K562 (cell line): ENCODE measurements at regions not wholly inside any gene's neighbourhood (a gene's known extent, or its start where the extent isn't known, plus 50 kb on each side); places are given as distances from the start of the nearest gene placed in this dataset.

Source experiments
- ATAC-seq: fragments of 200-7000 bp; cut with Tn5 transposase; 3 replicates; pipeline ENCODE4 v1.9.1; 2020; ENCODE audit warnings: moderate library complexity
- BruUV-seq: library from RNA; stranded (reverse); fragments of 400-500 nt; replicated peaks from 2 replicates; lab custom pipeline; 2021; lab: Mats Ljungman, UMichigan
- CTCF ChIA-PET: fragments of 300-600 bp; formaldehyde crosslinking; extraction: SDS; loops from one replicate; lab custom pipeline; 2021; ENCODE audit warnings: low intra/inter-chr PET ratio; lab: Yijun Ruan, JAX
- POLR2A ChIA-PET: fragments of 300-600, 350-650 bp; sonication (Branson Sonifier 250); formaldehyde crosslinking; extraction: SDS; loops from one replicate; lab custom pipeline; 2021; ENCODE audit warnings: antibody characterized with exemption, inconsistent platforms; lab: Yijun Ruan, JAX
- DNase-seq, 4 experiments: peaks; one replicate each; pipeline versions ENCODE4 v3.0.0 to v3.0.0-alpha.2; 2011 to 2018; ENCODE audit warnings: low spot score in 3 of 4, mixed read lengths in 3 of 4; ENCODE audit errors: extremely low read depth in 1 of 4
- FAIRE-seq: peaks from 2 replicates; lab custom pipeline; 2011; peaks lifted over from hg19 to GRCh38; lab: Jason Lieb, UNC
- H2AFZ ChIP-seq: 2 replicates; pipeline ENCODE4 v1.6.0; 2011; ENCODE audit warnings: low read depth, low read length, control low read depth, inconsistent platforms
- H3K27ac ChIP-seq: fragments of 200-600 bp; 3 replicates; pipeline ENCODE4 v1.8.0; 2011; ENCODE audit warnings: low read depth, mild to moderate bottlenecking, control low read depth, inconsistent platforms, low read length, moderate library complexity, mixed read lengths; ENCODE audit errors: extremely low read depth
- H3K27me3 ChIP-seq, 2 experiments: fragments of 300-600 bp in 1 of 2; 2 replicates in 1 of 2; 3 replicates in 1 of 2; pipeline versions ENCODE4 v1.6.0 to v1.8.0; 2011; ENCODE audit warnings: inconsistent platforms in 2 of 2, low read length in 2 of 2, mild to moderate bottlenecking in 1 of 2, mixed read lengths in 1 of 2, moderate library complexity in 1 of 2; ENCODE audit not compliant: control insufficient read depth in 2 of 2, insufficient read depth in 2 of 2
- H3K36me3 ChIP-seq: fragments of 300-600 bp; 3 replicates; pipeline ENCODE4 v1.8.0; 2011; ENCODE audit warnings: mild to moderate bottlenecking, low read length, inconsistent platforms; ENCODE audit not compliant: control insufficient read depth, insufficient read depth
- H3K4me1 ChIP-seq, 2 experiments: fragments of 200-600 bp in 1 of 2; replicated peaks in 1 of 2; 2 replicates in 1 of 2; 3 replicates in 1 of 2; pipeline versions ENCODE4 v1.5.1 to v1.8.0; 2011; ENCODE audit warnings: inconsistent platforms in 2 of 2, low read length in 2 of 2, mild to moderate bottlenecking in 1 of 2, mixed read lengths in 1 of 2, moderate library complexity in 1 of 2; ENCODE audit not compliant: control insufficient read depth in 2 of 2, insufficient read depth in 2 of 2
- H3K4me2 ChIP-seq: 2 replicates; pipeline ENCODE4 v1.6.1; 2011; ENCODE audit warnings: low read length, control low read depth, inconsistent platforms, mixed read lengths; ENCODE audit not compliant: insufficient read depth
- H3K4me3 ChIP-seq: fragments of 200-600 bp; sonication (generic), shearing (Covaris generic); 2 replicates; pipeline ENCODE4 v1.5.1; 2016; ENCODE audit warnings: control low read depth, inconsistent platforms
- H3K79me2 ChIP-seq: fragments of 200-600 bp; 3 replicates; pipeline ENCODE4 v1.8.0; 2011; ENCODE audit warnings: low read length, inconsistent platforms; ENCODE audit not compliant: control insufficient read depth, insufficient read depth
- H3K9ac ChIP-seq, 2 experiments: 2 replicates each; pipeline versions ENCODE4 v1.6.0 to v1.6.1; 2011; ENCODE audit warnings: low read depth in 2 of 2, low read length in 2 of 2, control low read depth in 1 of 2, inconsistent platforms in 1 of 2, mild to moderate bottlenecking in 1 of 2, mixed read lengths in 1 of 2; ENCODE audit not compliant: insufficient read depth in 1 of 2
- H3K9me1 ChIP-seq: one replicate; pipeline ENCODE4 v1.6.0; 2011; ENCODE audit warnings: inconsistent platforms, mild to moderate bottlenecking, low read length, moderate library complexity; ENCODE audit not compliant: control insufficient read depth, insufficient read depth
- H3K9me3 ChIP-seq: replicated peaks from 2 replicates; pipeline ENCODE4 v1.5.1; 2011; ENCODE audit warnings: low read depth, low read length, inconsistent platforms; ENCODE audit not compliant: control insufficient read depth, insufficient read depth
- H4K20me1 ChIP-seq: replicated peaks from 2 replicates; pipeline ENCODE4 v1.6.1; 2011; ENCODE audit warnings: low read length, inconsistent platforms, mixed read lengths; ENCODE audit not compliant: control insufficient read depth, insufficient read depth
- ARID3A ChIP-seq: IDR thresholded peaks from 2 replicates; pipeline ENCODE4 v1.6.1; 2012; ENCODE audit warnings: low read depth, low read length, improper control_type of control experiment, borderline replicate concordance
- BRF1 ChIP-seq: IDR thresholded peaks from 3 replicates; pipeline ENCODE4 v1.6.1; 2011; ENCODE audit warnings: borderline replicate concordance, mild to moderate bottlenecking; ENCODE audit not compliant: insufficient read length; ENCODE audit errors: extremely low read depth
- CHAMP1 ChIP-seq: fragments of 450-650 bp; IDR thresholded peaks from 2 replicates; pipeline ENCODE4 v1.6.1; 2016; ENCODE audit warnings: mild to moderate bottlenecking
- ETV6 ChIP-seq, 3 experiments: fragments of 150-350 bp in 1 of 3; sonication (generic) in 1 of 3; formaldehyde crosslinking in 1 of 3; IDR thresholded peaks; 2 replicates each; pipeline versions ENCODE4 v1.6.1 to v1.8.0; 2014 to 2022; ENCODE audit warnings: borderline replicate concordance in 2 of 3, low read depth in 2 of 3, antibody characterized with exemption in 1 of 3, low read length in 1 of 3, mild to moderate bottlenecking in 1 of 3, missing genetic modification reagents in 1 of 3
- MNT ChIP-seq, 2 experiments: fragments of 450-650 bp; conservative IDR thresholded peaks; 2 replicates each; pipeline ENCODE4 v1.6.1; 2017; ENCODE audit warnings: mild to moderate bottlenecking in 2 of 2, moderate library complexity in 2 of 2
- NFXL1 ChIP-seq: fragments of 450-650 bp; formaldehyde crosslinking; IDR thresholded peaks from 2 replicates; pipeline ENCODE4 v1.4.0; 2021; ENCODE audit warnings: mild to moderate bottlenecking
- SFPQ ChIP-seq: fragments of 200-400 bp; formaldehyde crosslinking; IDR thresholded peaks from 2 replicates; pipeline ENCODE4 v1.6.1; 2017; ENCODE audit warnings: mild to moderate bottlenecking, low read depth, low read length, moderate library complexity
- XRCC4 ChIP-seq: IDR thresholded peaks from one replicate; pipeline ENCODE4 v1.6.1; 2011; ENCODE audit not compliant: insufficient read depth, insufficient read length; ENCODE audit errors: extremely low read depth
- ZBTB26 ChIP-seq: fragments of 450-650 bp; formaldehyde crosslinking; IDR thresholded peaks from 2 replicates; pipeline ENCODE4 v1.4.0; 2022; ENCODE audit warnings: missing genetic modification characterization
- ZNF140 ChIP-seq: fragments of 250-450 bp; sonication (Bioruptor Pico); IDR thresholded peaks from 2 replicates; pipeline ENCODE4 v1.8.0; 2021; ENCODE audit warnings: moderate library complexity, mild to moderate bottlenecking, inconsistent platforms
- WGBS: fragments of 100-300 bp; shearing (Covaris generic); methylation state at CpG from one replicate; pipeline ENCODE4 v1.1.6; 2016; ENCODE audit warnings: low coverage, mixed read lengths; ENCODE audit not compliant: insufficient coverage; ENCODE audit errors: missing lambda C conversion rate; 5-methylcytosine and 5-hydroxymethylcytosine counted together
- in situ Hi-C: fragments of 300-500 bp; cut with MboI; formaldehyde crosslinking; loops from 4 replicates; pipeline ENCODE4 v1.15.0; 2018; ENCODE audit warnings: inconsistent platforms, mixed read lengths
- intact Hi-C: fragments of 100-400 bp; cut with micrococcal nuclease; formaldehyde crosslinking; loops from 2 replicates; pipeline ENCODE4 v1.14.2; 2022

- Histone ChIP-seq H3K79me2 (no peaks in the 10 kb centered on the region), H2AFZ (no peak overlapping the region), H3K4me2 (no peak overlapping the region), H3K9me3 (no peaks in the 10 kb centered on the region), H3K27ac (no peak overlapping the region), H3K36me3 (no peaks in the 10 kb centered on the region), H4K20me1 (no peaks in the 10 kb centered on the region), H3K4me1 (no peaks in the 10 kb centered on the region), H3K9me1 (no peaks in the 10 kb centered on the region), H3K27me3 (no peaks in the 10 kb centered on the region; a peak in 1 of 5 replicates), H3K4me3 (no peak overlapping the region), H3K9ac (no peak overlapping the region)
- WGBS, result 0% methylated on average over 1 of the region's 1 CpG
- FAIRE-seq (no peak), ATAC-seq (no peak), DNase-seq (no peak)
- ChIA-PET POLR2A (interaction anchor here (0.7 kb wide), 2 partner anchors 44 to 1773 kb away, joined by 3 to 5 read pairs; no protein-coding TSS in a partner anchor), CTCF (no interaction called here)
- BruUV-seq, result no TSS peak
- intact Hi-C loops (no loop called here), in situ Hi-C loops (no loop called here)
- TF ChIP-seq CHAMP1 (no peak), ARID3A (no peak), ZBTB26 (no peak), SFPQ (no peak), ETV6 (IDR thresholded peaks at IDR 0.05; ENCODE audit: borderline replicate concordance in 1 of 2, low read depth in 2 of 2, low read length in 1 of 2) (no peak), ETV6 (CRISPR knock-in tag; IDR thresholded peaks at IDR 0.05; ENCODE audit: borderline replicate concordance) (no peak), ZNF140 (no peak), XRCC4 (no peak), MNT (conservative IDR thresholded peaks at IDR 0.05) (no peak), NFXL1 (CRISPR knock-in tag) (no peak), BRF1 (no peak)
These were observed 182.6 kb upstream of the MOCS1 start for GRCh38 chr6:40116832-40117231.
